Ureter (tissue), 1 donor: ENCODE measurements at regions not wholly inside any gene's neighbourhood (a gene's known extent, or its start where the extent isn't known, plus 50 kb on each side); places are given as distances from the start of the nearest gene placed in this dataset.

Experiments
- DNase-seq: peaks from one replicate; pipeline ENCODE4 v3.0.0-alpha.2; 2020; ENCODE audit warnings: low spot score
- donor health status: DM: yes; HTN: yes; CAD: no.

GRCh38 chr6:62670490-62671223 lies 384.6 kb upstream of the KHDRBS2 start:
- DNase-seq = no peak

GRCh38 chr6:62669831-62670230 lies 383.8 kb upstream of the KHDRBS2 start:
- no peak for DNase-seq

DNA sequence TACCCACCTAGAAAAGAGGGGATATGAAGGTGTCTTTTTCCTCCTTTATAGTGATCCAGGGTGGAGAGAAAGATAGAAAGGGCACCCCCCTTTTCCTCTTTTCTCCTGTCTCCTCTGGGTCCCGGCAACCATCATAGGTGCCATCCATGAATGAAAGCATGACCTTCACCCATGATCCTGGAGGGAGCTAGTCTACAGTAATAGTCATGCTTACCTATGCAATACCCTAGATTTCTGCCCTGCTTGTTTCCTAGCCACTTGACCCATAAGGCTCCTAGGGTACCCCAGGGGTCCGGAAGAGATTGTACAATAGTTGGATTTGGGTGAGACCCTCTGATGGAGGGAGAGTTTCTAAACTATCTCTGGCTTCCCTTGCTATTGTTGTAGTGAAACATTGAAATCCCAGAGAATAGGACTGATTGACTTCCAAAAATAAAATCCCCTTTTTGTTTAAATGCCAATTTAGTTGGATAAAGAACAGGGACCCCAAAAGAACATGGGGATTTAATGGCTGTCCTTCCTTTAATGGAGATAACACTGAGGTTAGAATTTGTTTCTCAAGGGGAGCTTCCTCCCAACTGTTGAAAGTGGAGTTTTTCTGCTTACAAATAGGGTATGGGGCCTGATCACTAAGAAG lies 366.8 kb upstream of the KHDRBS2 start:
- DNase-seq = no peak

DNA sequence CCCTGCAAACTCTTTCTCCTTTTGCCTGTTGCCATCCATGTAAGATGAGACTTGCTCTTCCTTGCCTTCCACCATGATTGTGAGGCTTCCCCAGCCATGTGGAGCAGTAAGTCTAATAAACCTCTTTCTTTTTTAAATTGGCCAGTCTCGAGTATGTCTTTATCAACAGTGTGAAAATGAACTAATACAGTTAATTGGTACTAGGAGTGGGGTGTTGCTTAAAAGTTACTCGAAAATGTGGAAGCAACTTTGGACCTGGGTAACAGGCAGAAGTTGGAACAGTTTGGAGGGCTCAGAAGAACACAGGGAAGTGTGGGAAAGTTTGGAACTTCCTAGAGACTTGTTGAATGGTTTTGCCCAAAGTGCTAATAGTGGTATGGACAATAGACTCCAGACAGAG lies 359.2 kb upstream of the KHDRBS2 start:
- no peak for DNase-seq

GRCh38 chr6:62640749-62641148 lies 354.7 kb upstream of the KHDRBS2 start:
- no peak for DNase-seq

DNA sequence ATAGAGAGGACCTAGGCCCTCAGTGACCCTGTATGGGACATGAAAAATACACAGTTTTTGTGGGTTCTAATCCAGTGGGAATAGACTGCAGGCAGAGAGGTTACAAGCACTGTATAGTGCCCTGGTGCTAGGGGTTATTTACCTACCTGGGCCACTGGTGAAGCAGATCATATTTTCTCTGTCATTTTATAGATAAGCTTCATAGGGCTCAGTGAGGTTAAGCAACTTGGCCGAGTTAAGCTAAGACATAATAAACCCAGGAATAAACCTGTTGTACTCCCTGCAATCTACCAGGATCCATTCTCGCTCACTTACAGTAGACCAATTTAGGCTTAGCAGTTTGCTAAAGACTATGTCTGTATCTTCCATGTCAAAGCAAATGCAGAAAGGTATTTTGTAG lies 340.6 kb upstream of the KHDRBS2 start:
- DNase-seq = no peak

- DNase-seq = no peak
Measured at GRCh38 chr6:62623846-62624532, 338.0 kb upstream of the KHDRBS2 start.

DNA sequence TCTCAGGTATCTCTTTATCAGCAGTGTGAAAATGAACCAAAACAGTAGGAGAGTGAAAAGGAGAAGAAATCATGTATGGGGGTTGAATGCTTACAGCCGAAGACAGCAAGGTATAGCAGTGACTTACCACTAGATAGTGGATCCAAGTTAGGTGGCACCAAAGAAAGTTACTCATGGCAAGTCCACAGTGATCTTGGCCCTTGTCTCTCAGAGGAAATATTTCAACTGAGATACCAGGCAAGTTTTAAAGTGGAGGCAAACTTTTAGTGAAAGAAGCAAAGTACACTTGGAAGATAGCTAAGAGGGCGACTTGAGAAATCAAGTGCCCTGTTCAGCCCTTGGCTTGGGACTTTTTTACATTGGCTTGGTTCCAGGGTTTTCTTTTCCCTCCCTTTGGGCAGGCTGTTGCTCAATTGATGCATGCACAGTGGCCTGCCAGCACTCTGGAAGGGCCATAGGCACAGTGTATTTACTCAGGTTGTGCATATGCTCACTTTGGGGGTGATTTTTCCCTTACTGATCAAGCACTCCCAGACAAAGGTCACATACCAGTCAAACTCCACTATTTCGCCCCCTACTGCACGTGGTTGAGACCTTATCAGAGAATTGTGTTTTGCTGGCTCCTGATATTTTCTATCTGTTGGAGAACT lies 329.5 kb upstream of the KHDRBS2 start:
- no peak for DNase-seq

GRCh38 chr6:62614442-62614841 lies 328.4 kb upstream of the KHDRBS2 start:
- no peak for DNase-seq

DNA sequence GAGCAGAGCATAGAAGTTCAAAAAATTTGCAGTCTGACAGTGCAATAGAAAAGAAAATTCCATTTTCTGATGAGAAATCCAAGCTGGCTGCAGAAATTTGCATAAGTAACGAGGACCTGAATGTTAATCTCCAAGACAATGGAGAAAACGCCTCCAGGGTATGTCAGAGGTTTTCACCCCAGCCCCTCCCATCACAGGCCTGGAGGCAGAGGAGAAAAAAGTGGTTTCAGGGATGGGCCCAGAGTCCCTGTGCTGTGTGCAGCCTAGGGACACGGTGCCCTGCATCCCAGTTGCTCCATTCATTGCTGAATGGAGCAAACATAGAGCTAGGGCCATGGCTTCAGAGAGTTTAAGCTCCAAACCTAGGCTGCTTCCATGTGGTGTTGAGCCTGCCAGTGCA lies 327.9 kb upstream of the KHDRBS2 start:
- no peak for DNase-seq

GRCh38 chr6:62612471-62612870 lies 326.4 kb upstream of the KHDRBS2 start:
- no peak for DNase-seq

DNA sequence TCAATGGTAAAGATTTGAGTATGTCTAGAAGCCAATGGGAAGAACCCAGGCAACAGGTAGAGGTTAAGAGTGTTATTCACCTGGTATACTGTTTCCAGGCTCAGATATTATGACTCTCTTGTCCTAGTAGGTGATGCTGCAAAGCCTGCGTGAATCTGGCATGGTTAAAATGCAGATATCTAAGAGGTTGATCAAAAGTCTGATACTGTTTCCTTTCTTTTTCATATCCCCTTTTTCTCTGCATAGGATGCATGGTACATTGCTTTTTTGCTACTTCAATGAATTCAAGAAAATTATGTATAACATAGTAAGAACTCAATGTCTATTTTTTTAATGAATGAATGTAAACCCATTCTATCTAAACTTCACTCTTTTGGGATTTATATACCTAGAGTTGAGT lies 284.3 kb upstream of the KHDRBS2 start:
- no peak for DNase-seq

DNA sequence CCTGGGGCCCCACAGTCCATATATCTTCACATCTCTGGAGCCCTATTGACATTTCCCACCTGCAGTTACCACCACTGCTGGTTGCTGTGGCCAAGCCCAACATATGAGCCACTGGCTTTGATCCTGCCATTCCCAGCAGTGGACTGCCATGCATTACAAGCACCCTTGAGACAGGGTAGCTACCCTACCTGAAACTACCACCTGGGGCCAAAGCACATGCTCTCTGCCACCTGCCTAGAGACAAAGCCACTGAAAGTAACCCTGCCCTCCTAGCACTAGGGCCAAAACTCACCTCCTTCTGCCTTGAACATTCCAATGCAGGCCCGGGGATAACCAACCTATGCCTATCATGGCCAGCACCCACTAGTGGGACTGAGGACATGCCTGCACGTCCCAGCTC lies 255.5 kb upstream of the KHDRBS2 start:
- DNase-seq = no peak

DNA sequence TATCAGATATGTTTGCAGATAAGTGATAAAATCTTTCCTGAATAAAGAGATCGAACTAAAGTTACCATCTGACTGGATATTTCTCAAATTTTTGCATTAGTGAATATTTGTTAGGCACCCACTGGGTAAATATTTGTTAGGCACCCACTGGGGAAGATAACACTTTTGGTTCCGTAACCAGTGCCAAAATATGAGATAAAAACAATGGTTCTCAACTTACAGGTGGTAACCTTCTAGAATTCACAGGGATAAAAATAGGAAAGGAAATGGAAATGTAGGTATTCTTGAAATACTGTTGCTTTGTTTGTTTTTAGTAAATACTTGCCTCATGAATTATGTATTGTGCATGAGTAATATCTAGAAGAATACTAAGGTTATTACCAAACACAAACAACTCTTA lies 245.0 kb upstream of the KHDRBS2 start:
- DNase-seq = no peak

GRCh38 chr6:62528894-62529526 lies 243.0 kb upstream of the KHDRBS2 start:
- no peak for DNase-seq

DNA sequence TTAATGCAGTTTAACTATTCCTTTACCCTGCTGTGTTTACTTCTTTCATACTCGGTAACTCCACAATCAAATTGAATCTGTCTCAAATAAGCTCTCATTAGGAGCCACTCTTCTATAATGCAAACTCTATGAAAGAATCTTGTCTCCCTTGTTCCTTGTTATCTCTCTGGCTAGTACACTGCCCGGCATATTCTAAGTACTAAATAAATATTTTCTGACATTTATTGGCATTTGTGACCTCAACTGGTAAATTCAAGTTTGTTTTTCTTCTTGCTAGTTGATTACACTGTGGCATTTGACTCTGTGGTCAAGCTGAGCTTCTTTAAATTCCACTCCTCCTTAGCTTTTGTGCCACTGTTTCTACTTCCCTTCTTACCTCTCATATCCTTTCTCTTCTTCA lies 237.6 kb upstream of the KHDRBS2 start:
- DNase-seq = no peak

DNA sequence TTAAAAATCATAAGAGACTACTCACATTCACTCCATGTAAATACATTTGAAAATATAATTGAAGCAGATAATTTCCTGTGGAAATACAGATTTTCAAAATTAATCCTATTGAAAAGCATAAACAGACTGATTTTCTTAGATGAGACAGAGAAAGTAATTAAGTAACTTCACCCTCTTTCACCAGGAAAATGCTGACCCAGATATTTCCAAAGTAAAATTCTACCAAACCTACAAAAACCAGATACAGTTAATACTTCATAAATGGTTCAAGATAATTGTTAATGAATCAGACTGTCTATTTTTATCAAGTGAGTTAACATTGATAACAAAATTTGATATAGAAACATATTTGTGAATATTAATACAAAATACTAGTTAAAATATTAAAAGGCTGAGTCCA lies 233.5 kb upstream of the KHDRBS2 start:
- no peak for DNase-seq

DNA sequence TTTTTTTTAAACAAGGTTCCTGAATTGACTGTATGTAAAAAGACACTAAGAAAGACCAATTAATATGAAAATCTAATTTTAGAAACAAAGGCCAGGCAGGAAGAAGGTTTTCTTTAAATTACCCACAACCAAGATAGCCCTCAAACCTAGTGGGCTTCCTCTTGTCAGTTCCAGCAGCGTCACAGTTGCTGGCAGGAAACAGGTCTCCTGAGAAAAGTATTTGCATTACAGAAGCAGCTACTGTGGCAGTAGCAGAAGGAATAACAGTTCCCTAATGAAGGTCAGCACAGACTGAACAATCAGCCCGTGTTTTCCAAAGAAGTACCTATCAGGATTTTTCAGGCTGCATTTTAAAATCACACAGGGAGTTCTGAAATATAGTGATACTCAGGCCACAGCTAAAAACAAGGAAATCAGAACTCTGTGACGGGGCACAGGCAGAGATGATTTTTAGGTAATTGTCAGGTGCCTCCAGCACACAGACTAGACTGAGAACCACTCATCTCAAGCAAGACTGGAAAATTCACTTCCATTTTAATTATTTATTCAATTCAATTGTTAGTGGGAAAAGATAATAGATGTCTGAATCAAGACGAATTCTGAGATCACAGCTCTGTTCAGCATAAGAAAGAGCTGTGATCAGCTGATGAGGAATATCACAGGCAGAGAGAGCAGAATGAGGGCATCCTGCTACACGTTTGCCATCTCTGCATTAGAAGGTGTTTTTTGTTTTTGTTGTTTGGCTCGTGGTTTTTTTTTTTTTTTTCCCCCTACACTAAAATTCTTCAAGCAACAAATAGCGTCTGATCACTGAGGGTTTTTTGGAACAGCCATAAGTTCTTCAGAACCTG lies 230.5 kb upstream of the KHDRBS2 start:
- no peak for DNase-seq

GRCh38 chr6:62492192-62492822 lies 206.3 kb upstream of the KHDRBS2 start:
- DNase-seq = no peak

DNA sequence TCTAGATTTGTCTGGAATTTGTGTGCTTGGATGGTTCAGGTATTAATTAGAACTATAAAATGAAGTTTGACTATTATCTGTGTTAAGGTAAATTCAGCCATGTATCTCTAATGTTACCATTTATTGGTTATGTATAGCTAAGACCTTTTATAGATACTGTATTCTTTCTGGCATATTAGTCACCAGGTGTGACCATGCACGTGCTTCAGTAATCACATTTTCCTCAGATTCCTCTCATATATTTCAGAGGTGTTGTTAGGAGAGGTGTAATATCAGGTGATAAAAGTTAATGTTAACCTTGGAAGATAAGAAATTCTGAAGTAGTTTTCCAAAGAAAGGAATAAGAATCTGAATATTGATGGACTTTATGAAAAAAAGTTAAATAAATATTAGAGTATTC lies 194.5 kb upstream of the KHDRBS2 start:
- DNase-seq = no peak
